Islet precursor cell (in vitro differentiated cells): ENCODE measurements at regions not wholly inside any gene's neighbourhood (a gene's known extent, or its start where the extent isn't known, plus 50 kb on each side); places are given as distances from the start of the nearest gene placed in this dataset.
A peak's percentile ranks its signal among the peaks of the same experiment; 100 is the strongest.

Experiments used
- DNase-seq: peaks from one replicate; pipeline ENCODE4 v3.0.0-alpha.2; 2018

- DNase-seq: no peak
Measured at GRCh38 chr16:86777381-86777946, 199.1 kb downstream of the FOXL1 start.

GRCh38 chr16:86778108-86778745 lies 199.9 kb downstream of the FOXL1 start:
- no peak for DNase-seq

- no peak for DNase-seq
Measured at GRCh38 chr16:86778978-86779377, 200.6 kb downstream of the FOXL1 start.

GRCh38 chr16:86781046-86781445 lies 202.7 kb downstream of the FOXL1 start:
- DNase-seq: no peak

GRCh38 chr16:86783636-86784626 lies 205.6 kb downstream of the FOXL1 start:
- peak; percentile 35 for DNase-seq

GRCh38 chr16:86786338-86786737 lies 208.0 kb downstream of the FOXL1 start:
- DNase-seq: peak; percentile 31

GRCh38 chr16:86786994-86787393 lies 208.6 kb downstream of the FOXL1 start:
- DNase-seq: no peak

GRCh38 chr16:86787538-86787937 lies 209.2 kb downstream of the FOXL1 start:
- no peak for DNase-seq

- DNase-seq: peak; percentile 83
Measured at GRCh38 chr16:86789621-86790051, 211.3 kb downstream of the FOXL1 start.

- DNase-seq: peak; percentile 60
Measured at GRCh38 chr16:86791287-86792035, 213.1 kb downstream of the FOXL1 start.

- peak; percentile 35 for DNase-seq
Measured at GRCh38 chr16:86794216-86794864, 216.0 kb downstream of the FOXL1 start.

- peak; percentile 4 for DNase-seq
Measured at GRCh38 chr16:86797700-86798099, 219.4 kb downstream of the FOXL1 start.

GRCh38 chr16:86798247-86799041 lies 220.1 kb downstream of the FOXL1 start:
- peak; percentile 70 for DNase-seq

GRCh38 chr16:86799367-86799766 lies 221.0 kb downstream of the FOXL1 start:
- no peak for DNase-seq

GRCh38 chr16:86800894-86801293 lies 222.5 kb downstream of the FOXL1 start:
- DNase-seq: peak; percentile 54

GRCh38 chr16:86802013-86802412 lies 223.7 kb downstream of the FOXL1 start:
- no peak for DNase-seq

GRCh38 chr16:86805188-86805587 lies 226.8 kb downstream of the FOXL1 start:
- peak; percentile 19 for DNase-seq

GRCh38 chr16:86806181-86806837 lies 228.0 kb downstream of the FOXL1 start:
- DNase-seq: no peak

- DNase-seq: peak; percentile 80
Measured at GRCh38 chr16:86806838-86807351, 228.5 kb downstream of the FOXL1 start.

- peak; percentile 42 for DNase-seq
Measured at GRCh38 chr16:86808863-86809444, 230.6 kb downstream of the FOXL1 start.
